SK-N-SH treated with all-trans-retinoic acid at 6 μM for 48 hours (cell line): ENCODE measurements at regions not wholly inside any gene's neighbourhood (a gene's known extent, or its start where the extent isn't known, plus 50 kb on each side); places are given as distances from the start of the nearest gene placed in this dataset.
"Not testable (repeated sequence)": the region's sequence is repeated elsewhere in the genome, so short reads cannot be mapped to it uniquely, and the experiment has no call there.

Experiments
- ATAC-seq: fragments of 200-7000 bp; cut with Tn5 transposase; 3 replicates; pipeline ENCODE4 v1.9.1; 2020; ENCODE audit warnings: mild to moderate bottlenecking, moderate library complexity
- ARNTL ChIP-seq: fragments of 450-650 bp; formaldehyde crosslinking; IDR thresholded peaks from 2 replicates; pipeline ENCODE4 v1.5.0; 2020; ENCODE audit warnings: low read depth, mild to moderate bottlenecking, moderate library complexity, borderline replicate concordance
- BACH2 ChIP-seq: fragments of 250-450 bp; sonication (Bioruptor Pico); IDR thresholded peaks from 2 replicates; pipeline ENCODE4 v1.9.0; 2021; ENCODE audit warnings: mild to moderate bottlenecking, borderline replicate concordance
- CSDC2 ChIP-seq: fragments of 250-450 bp; sonication (Bioruptor Pico); IDR thresholded peaks from 2 replicates; pipeline ENCODE4 v1.5.0; 2020; ENCODE audit warnings: mild to moderate bottlenecking, moderate library complexity
- ESRRG ChIP-seq: fragments of 250-450 bp; sonication (Bioruptor Pico); IDR thresholded peaks from 2 replicates; pipeline ENCODE4 v1.6.1; 2021; ENCODE audit warnings: mild to moderate bottlenecking
- ISL1 ChIP-seq: fragments of 250-450 bp; sonication (Bioruptor Pico); IDR thresholded peaks from 2 replicates; pipeline ENCODE4 v2.1.2; 2022; ENCODE audit warnings: mild to moderate bottlenecking, moderate library complexity
- PPARA ChIP-seq: fragments of 250-450 bp; sonication (Bioruptor Pico); IDR thresholded peaks from 2 replicates; pipeline ENCODE4 v1.5.0; 2020; ENCODE audit warnings: mild to moderate bottlenecking, borderline replicate concordance
- RARB ChIP-seq: fragments of 250-450 bp; sonication (Bioruptor Pico); IDR thresholded peaks from 2 replicates; pipeline ENCODE4 v1.8.0; 2021; ENCODE audit warnings: mild to moderate bottlenecking, moderate library complexity
- SNAI2 ChIP-seq: fragments of 250-450 bp; sonication (Bioruptor Pico); IDR thresholded peaks from 2 replicates; pipeline ENCODE4 v1.5.0; 2020; ENCODE audit warnings: mild to moderate bottlenecking, moderate library complexity
- TCF4 ChIP-seq: fragments of 250-450 bp; sonication (Bioruptor Pico); IDR thresholded peaks from 2 replicates; pipeline ENCODE4 v1.8.0; 2021; ENCODE audit warnings: mild to moderate bottlenecking, moderate library complexity, borderline replicate concordance
- TOX ChIP-seq: fragments of 250-450 bp; sonication (Bioruptor Pico); IDR thresholded peaks from 2 replicates; pipeline ENCODE4 v1.8.0; 2021; ENCODE audit warnings: mild to moderate bottlenecking, moderate library complexity, borderline replicate concordance
- TSHZ2 ChIP-seq: fragments of 250-450 bp; sonication (Bioruptor Pico); IDR thresholded peaks from 2 replicates; pipeline ENCODE4 v1.5.0; 2020; ENCODE audit warnings: mild to moderate bottlenecking, moderate library complexity
- ZC3H10 ChIP-seq: fragments of 250-450 bp; sonication (Bioruptor Pico); IDR thresholded peaks from 2 replicates; pipeline ENCODE4 v1.5.1; 2021; ENCODE audit warnings: mild to moderate bottlenecking, moderate library complexity
- ZNF8 ChIP-seq: fragments of 450-650 bp; formaldehyde crosslinking; IDR thresholded peaks from 2 replicates; pipeline ENCODE4 v1.5.0; 2020; ENCODE audit warnings: mild to moderate bottlenecking, moderate library complexity
- TF ChIP-seq, protein P1 (sequence below): fragments of 250-450 bp; sonication (Bioruptor Pico); IDR thresholded peaks from 2 replicates; pipeline ENCODE4 v1.8.0; 2021; ENCODE audit warnings: low read depth, mild to moderate bottlenecking, moderate library complexity, borderline replicate concordance
- TF ChIP-seq, protein P2 (sequence below): fragments of 250-450 bp; sonication (Bioruptor Pico); IDR thresholded peaks from 2 replicates; pipeline ENCODE4 v1.5.1; 2020; ENCODE audit warnings: low read depth, mild to moderate bottlenecking, moderate library complexity
- TF ChIP-seq, protein P3 (sequence below): fragments of 250-450 bp; sonication (Bioruptor Pico); IDR thresholded peaks from 2 replicates; pipeline ENCODE4 v1.5.1; 2021; ENCODE audit warnings: mild to moderate bottlenecking, moderate library complexity

DNA sequence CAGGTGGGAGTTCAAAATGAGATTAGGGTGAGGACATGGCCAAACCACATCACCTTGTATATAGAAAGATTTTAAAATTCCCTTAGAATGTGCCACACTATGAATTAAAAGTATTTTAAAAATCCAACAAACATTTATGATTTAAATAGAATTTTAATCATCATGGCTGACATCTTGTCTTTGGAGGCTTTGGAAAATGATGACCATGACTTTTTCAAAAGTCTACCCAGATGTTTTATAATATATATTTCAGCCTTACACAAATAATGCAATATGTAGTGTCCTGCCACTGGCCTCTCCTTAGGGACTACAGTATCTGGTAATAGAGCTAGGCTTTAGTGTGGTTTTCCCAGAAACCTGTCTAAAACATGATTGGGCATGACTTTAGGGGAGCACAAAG, 1353.4 kb upstream of the GOT2 start (continued):
- TF ChIP-seq, protein P1, sequence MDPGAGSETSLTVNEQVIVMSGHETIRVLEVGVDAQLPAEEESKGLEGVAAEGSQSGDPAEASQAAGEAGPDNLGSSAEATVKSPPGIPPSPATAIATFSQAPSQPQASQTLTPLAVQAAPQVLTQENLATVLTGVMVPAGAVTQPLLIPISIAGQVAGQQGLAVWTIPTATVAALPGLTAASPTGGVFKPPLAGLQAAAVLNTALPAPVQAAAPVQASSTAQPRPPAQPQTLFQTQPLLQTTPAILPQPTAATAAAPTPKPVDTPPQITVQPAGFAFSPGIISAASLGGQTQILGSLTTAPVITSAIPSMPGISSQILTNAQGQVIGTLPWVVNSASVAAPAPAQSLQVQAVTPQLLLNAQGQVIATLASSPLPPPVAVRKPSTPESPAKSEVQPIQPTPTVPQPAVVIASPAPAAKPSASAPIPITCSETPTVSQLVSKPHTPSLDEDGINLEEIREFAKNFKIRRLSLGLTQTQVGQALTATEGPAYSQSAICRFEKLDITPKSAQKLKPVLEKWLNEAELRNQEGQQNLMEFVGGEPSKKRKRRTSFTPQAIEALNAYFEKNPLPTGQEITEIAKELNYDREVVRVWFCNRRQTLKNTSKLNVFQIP (CRISPR knock-in tag): no peak
- TF ChIP-seq ZC3H10 (CRISPR knock-in tag) (no peak), ESRRG (CRISPR knock-in tag) (no peak), TCF4 (CRISPR knock-in tag) (no peak)
- TF ChIP-seq, all 23 proteins: peak for 0

DNA sequence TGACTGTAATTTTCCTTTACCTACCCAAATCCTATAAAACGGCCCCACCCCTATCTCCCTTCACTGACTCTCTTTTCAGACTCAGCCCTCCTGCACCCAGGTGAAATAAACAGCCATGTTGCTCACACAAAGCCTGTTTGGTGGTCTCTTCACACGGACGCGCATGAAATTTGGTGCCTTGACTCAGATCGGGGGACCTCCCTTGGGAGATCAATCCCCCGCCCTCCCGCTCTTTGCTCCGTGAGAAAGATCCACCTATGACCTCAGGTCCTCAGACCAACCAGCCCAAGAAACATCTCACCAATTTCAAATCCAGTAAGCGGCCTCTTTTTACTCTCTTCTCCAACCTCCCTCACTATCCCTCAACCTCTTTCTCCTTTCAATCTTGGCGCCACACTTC, 1344.7 kb upstream of the GOT2 start:
- not testable (repeated sequence) for ATAC-seq

DNA sequence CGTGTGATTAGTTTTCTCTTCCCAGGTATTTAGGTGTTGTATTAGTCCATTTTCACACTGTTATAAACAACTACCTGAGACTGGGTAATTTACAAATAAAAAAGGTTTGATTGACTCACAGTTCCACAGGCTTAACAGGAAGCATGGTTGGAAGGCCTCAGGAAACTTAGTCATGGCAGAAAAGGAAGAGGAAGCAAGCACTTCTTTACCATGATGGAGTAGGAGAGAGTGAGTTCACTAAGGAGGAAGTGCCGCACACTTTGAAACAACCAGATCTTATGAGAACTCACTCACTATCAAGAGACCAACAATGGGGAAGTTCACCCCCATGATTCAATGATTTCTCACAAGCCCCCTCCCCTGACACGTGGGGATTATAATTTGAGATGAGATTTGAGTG, 1343.7 kb upstream of the GOT2 start:
- ATAC-seq: no peak

GRCh38 chr16:60074378-60074777, 1340.3 kb upstream of the GOT2 start:
- TF ChIP-seq, protein P1 (CRISPR knock-in tag): no peak
- TF ChIP-seq RARB (CRISPR knock-in tag) (no peak), ISL1 (no peak)
- no peak for ATAC-seq

More for the DNA sequence above, 1343.7 kb upstream of the GOT2 start:
- no peak for TF ChIP-seq ZC3H10 (CRISPR knock-in tag)
- no peak for TF ChIP-seq ISL1
- no peak for TF ChIP-seq RARB (CRISPR knock-in tag)
- no peak for TF ChIP-seq SNAI2 (CRISPR knock-in tag)
- TF ChIP-seq TOX (CRISPR knock-in tag): no peak
- TF ChIP-seq ZNF8 (CRISPR knock-in tag): no peak
- TF ChIP-seq, protein P2, sequence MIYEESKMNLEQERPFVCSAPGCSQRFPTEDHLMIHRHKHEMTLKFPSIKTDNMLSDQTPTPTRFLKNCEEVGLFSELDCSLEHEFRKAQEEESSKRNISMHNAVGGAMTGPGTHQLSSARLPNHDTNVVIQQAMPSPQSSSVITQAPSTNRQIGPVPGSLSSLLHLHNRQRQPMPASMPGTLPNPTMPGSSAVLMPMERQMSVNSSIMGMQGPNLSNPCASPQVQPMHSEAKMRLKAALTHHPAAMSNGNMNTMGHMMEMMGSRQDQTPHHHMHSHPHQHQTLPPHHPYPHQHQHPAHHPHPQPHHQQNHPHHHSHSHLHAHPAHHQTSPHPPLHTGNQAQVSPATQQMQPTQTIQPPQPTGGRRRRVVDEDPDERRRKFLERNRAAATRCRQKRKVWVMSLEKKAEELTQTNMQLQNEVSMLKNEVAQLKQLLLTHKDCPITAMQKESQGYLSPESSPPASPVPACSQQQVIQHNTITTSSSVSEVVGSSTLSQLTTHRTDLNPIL (CRISPR knock-in tag): no peak
- TF ChIP-seq TSHZ2 (CRISPR knock-in tag): no peak
- no peak for TF ChIP-seq BACH2 (CRISPR knock-in tag)
- TF ChIP-seq ARNTL (CRISPR knock-in tag): no peak
- TF ChIP-seq ESRRG (CRISPR knock-in tag): no peak
- TF ChIP-seq CSDC2: no peak
- TF ChIP-seq, all 23 proteins: peak for 0

DNA sequence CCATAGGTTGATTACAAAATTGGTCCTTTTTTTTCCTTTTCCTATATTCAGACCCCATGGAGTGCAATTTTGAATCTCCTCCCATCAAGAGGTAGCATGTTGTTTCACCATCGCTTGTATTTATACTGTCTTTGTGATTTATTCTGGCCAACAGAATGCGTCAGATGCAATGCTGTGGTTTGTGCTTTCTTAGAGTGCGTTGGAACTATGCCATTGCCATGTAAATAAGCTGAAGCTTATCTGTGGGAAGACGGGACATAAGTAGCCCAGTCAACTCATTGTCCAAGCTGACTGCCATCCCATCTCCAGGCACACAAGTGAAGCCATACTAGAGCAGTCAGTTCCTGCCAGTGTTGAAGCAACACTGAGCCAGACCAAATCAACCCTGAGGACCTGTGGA, 1339.3 kb upstream of the GOT2 start:
- no peak for ATAC-seq
- TF ChIP-seq ZC3H10 (CRISPR knock-in tag): no peak

DNA sequence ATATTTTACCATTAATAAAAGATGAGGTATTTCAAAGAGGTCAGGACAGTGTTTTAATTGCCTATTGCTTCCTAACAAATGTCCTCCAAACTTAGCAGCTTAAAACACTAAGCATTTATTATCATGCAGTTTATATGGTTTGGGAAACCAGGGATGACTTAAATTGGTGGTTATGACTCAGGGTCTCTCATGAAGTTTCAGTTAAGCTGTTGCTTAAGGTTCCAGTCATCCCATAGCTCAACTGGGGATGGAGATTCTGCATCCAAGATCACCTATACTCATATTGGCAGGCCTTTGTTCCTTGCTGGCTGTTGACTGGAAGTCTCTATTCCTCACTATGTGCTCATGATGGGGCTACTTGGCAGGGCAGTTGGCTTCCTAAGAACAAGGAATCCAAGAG, 1329.9 kb upstream of the GOT2 start:
- ATAC-seq: no peak
- no peak for TF ChIP-seq PPARA (CRISPR knock-in tag)
- TF ChIP-seq TSHZ2 (CRISPR knock-in tag): no peak
- TF ChIP-seq, protein P3, sequence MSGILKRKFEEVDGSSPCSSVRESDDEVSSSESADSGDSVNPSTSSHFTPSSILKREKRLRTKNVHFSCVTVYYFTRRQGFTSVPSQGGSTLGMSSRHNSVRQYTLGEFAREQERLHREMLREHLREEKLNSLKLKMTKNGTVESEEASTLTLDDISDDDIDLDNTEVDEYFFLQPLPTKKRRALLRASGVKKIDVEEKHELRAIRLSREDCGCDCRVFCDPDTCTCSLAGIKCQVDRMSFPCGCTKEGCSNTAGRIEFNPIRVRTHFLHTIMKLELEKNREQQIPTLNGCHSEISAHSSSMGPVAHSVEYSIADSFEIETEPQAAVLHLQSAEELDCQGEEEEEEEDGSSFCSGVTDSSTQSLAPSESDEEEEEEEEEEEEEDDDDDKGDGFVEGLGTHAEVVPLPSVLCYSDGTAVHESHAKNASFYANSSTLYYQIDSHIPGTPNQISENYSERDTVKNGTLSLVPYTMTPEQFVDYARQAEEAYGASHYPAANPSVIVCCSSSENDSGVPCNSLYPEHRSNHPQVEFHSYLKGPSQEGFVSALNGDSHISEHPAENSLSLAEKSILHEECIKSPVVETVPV: no peak
